Stimulated activated naive CD8-positive, alpha-beta T cell treated with anti-CD3 and anti-CD28 coated beads, Interleukin-15, amount 100 ng/mL, for 72 hours (primary cell): ENCODE measurements at regions not wholly inside any gene's neighbourhood (a gene's known extent, or its start where the extent isn't known, plus 50 kb on each side); places are given as distances from the start of the nearest gene placed in this dataset.
"Not testable (repeated sequence)": the region's sequence is repeated elsewhere in the genome, so short reads cannot be mapped to it uniquely, and the experiment has no call there.

Experiments
- ATAC-seq: fragments of 150-1000 bp; cut with Tn5 transposase; 2 replicates; pipeline ENCODE4 v1.10.0; 2021; ENCODE audit warnings: mild to moderate bottlenecking, moderate library complexity
- DNase-seq, 2 donors: peaks; one replicate each; pipeline ENCODE4 v3.0.0; 2021 to 2022
- H3K27ac Mint-ChIP-seq, 2 donors: one replicate each; pipeline ENCODE4 v1.8.0; 2022; ENCODE audit warnings: mild to moderate bottlenecking in 2 of 2, mixed read lengths in 2 of 2, moderate library complexity in 2 of 2
- H3K27me3 Mint-ChIP-seq: one replicate; pipeline ENCODE4 v1.8.0; 2022; ENCODE audit warnings: mixed read lengths
- H3K4me1 Mint-ChIP-seq: one replicate; pipeline ENCODE4 v1.8.0; 2022; ENCODE audit warnings: mild to moderate bottlenecking, mixed read lengths
- H3K4me3 Mint-ChIP-seq, 2 donors: one replicate each; pipeline ENCODE4 v1.8.0; 2022; ENCODE audit warnings: mild to moderate bottlenecking in 2 of 2, mixed read lengths in 2 of 2, moderate library complexity in 1 of 2
- H3K9me3 Mint-ChIP-seq, 2 donors: one replicate each; pipeline ENCODE4 v1.8.0; 2022; ENCODE audit warnings: mixed read lengths in 2 of 2

DNA sequence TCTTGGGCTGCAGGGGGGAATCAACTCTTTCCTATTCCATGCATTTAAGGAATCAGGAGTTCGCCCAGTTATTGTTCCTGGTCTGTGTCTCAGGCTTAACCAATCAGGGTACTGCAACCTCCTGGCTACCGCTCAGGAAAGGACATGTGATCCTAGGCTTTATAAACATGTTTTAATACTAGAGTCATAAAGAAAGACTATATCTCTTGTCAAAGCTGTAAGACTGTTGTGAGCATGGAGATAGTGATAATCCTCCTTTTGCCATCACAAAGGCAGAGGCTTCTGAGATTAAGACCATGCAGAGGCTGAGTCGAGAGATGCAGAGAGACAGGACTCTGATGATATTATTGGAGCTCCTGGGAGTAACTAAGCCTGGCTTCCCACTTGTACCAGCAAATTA, 137.0 kb downstream of the YIPF5 start:
- no peaks in the 10 kb centered on the region for H3K4me1 Mint-ChIP-seq
- DNase-seq (no peak), ATAC-seq (no peak)
- H3K9me3 Mint-ChIP-seq, result no peaks in the 10 kb centered on the region
- H3K27me3 Mint-ChIP-seq, result peaks cover 26% of the 10 kb centered on the region
- H3K27ac Mint-ChIP-seq, result no peak overlapping the region
- no peak overlapping the region for H3K4me3 Mint-ChIP-seq

DNA sequence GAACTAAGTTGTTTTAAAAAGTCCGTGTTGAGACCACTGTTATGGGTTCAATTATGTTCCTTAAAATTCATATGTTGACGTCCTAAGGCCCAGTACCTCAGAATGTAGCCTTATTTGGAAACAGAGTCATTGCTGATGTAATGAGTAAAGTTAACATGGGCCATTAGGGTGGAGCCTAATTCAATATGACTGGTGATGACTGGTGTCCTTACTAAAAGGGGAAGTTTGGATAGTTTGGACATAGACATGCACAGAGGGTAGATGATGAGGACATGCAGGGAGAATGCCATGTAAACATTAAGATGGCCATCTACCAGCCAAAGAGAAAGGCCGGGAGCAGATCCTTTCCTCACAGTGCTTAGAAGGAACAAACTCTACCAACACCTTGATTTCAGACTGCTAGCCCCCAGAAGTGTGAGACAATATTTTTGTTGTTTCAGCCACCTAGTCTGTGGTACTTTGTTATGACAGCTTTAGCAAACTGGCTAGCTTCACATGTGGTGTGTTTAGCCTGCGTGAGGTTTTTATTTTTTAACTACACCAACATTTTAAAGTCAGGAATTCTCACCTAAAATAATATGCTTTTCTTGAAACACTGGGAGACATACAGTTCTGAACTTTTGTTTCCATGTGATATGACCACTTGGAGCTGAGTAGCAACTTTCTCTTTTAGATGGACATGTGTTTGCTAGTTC, 135.3 kb downstream of the YIPF5 start:
- no peak for ATAC-seq
- no peak overlapping the region for H3K27ac Mint-ChIP-seq
- H3K4me1 Mint-ChIP-seq, result no peaks in the 10 kb centered on the region
- no peak for DNase-seq
- H3K9me3 Mint-ChIP-seq, result no peaks in the 10 kb centered on the region
- H3K27me3 Mint-ChIP-seq, result peaks cover 26% of the 10 kb centered on the region
- no peak overlapping the region for H3K4me3 Mint-ChIP-seq

DNA sequence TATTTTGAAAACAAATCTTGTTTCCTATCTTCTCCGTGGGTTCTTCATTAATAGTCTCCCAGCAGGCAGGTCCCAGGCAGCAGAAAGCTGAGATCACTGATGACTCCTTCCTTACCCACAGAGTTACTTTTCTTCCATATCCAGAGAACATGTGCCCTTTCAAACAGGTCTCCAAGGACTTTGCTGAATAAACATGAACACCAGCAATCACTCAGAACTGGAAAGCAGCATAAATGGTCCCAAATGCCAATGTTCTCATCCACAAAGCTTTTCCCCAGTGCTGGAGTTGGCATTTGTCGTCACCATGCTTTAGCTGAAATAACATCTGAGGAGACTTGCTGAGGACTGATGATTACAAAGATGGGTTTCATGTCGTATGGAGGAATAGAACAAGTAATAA, 134.0 kb downstream of the YIPF5 start:
- H3K4me3 Mint-ChIP-seq, result no peak overlapping the region
- no peaks in the 10 kb centered on the region for H3K9me3 Mint-ChIP-seq
- H3K4me1 Mint-ChIP-seq, result no peaks in the 10 kb centered on the region
- peaks cover 26% of the 10 kb centered on the region for H3K27me3 Mint-ChIP-seq
- no peak for DNase-seq
- no peak overlapping the region for H3K27ac Mint-ChIP-seq
- no peak for ATAC-seq

DNA sequence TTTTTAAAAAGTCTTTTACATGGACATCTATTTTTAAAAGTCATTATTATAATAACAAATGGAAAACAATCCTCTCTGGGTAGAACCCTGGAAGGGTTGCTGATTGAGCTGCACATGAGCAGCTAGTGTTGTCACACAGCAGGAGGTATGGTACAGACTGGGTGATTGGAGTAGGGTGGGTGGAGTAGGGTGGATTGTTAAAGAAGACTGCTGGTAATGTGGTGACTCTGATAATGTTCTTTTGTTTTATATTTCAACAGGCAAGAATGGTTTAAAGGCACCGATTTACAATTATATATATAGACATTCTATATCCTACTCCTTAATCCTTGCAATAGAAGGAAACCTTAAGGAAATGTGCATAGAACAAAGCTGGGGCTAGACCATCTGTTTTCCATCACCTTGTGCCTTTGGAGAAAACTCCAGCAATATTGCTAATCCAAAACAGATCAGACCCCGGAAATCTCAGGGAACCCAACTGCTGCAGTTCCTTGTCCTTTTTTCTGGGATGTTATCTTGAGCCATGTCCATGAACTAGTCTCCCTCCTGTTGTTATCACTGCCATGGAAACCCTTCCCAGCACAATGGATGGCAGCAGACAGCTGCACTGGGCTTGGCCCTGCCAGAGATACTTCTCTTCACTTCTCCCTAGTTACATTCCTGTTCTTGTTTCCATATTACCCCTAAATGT, 129.7 kb downstream of the YIPF5 start:
- H3K4me3 Mint-ChIP-seq, result no peak overlapping the region
- ATAC-seq, result no peak

DNA sequence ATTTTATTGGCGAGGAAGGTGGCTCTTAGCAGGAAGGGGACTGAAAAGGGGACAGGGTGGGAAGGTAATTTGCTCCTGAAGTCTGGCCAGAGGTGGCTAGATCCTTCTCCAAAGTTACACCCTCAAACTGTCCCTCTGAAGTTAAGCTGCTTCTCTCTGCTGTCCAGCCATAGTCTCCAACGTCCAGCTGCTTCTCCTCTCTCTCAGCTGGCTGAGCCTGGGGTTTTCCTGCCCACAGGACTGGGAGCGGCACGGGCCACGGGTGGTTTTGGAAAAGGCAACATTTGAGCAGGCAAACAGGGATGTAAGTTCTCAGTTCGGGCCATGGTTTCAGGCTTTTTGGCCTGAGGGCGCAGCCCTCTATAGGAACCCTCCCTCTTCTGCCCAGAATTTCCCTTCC, 128.3 kb downstream of the YIPF5 start:
- DNase-seq (no peak), ATAC-seq (no peak)
- Mint-ChIP-seq H3K9me3 (no peaks in the 10 kb centered on the region), H3K27ac (no peak overlapping the region), H3K27me3 (peaks cover 2% of the 10 kb centered on the region), H3K4me3 (no peak overlapping the region), H3K4me1 (no peaks in the 10 kb centered on the region)

More for the DNA sequence above, 129.7 kb downstream of the YIPF5 start:
- Mint-ChIP-seq H3K4me1 (no peaks in the 10 kb centered on the region), H3K27ac (no peak overlapping the region), H3K9me3 (no peaks in the 10 kb centered on the region), H3K27me3 (peaks cover 14% of the 10 kb centered on the region)
- no peak for DNase-seq

DNA sequence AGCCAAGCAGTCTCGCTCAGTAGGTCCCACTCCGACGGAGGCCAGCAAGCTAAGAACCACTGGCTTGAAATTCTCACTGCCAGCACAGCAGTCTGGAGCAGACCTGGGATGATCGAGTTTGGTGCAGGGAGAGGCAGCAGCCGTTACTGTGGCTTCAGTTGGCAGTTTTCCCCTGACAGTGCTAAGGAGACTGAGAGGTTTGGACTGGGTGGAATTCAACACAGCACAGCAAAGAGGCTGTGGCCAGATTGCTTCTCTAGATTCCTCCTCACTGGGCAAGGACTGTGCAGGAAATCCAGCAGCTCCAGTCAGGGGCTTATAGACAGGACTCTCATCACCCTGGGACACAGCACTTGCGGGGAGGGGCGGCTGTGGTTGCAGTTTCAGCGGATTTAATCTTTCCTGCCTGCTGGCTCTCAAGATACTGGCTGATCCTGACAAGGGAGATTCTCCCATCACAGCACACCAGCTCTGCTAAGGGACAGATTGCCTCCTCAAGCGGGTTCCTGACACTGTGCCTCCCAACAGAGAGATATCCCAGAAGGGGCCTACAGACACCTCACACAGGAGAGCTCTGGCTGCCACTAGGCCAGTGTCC, 122.1 kb downstream of the YIPF5 start:
- no peaks in the 10 kb centered on the region for H3K9me3 Mint-ChIP-seq
- H3K27me3 Mint-ChIP-seq, result peaks cover 13% of the 10 kb centered on the region
- no peak for ATAC-seq
- no peak overlapping the region for H3K27ac Mint-ChIP-seq
- no peak for DNase-seq
- H3K4me1 Mint-ChIP-seq, result no peaks in the 10 kb centered on the region
- H3K4me3 Mint-ChIP-seq, result no peak overlapping the region

DNA sequence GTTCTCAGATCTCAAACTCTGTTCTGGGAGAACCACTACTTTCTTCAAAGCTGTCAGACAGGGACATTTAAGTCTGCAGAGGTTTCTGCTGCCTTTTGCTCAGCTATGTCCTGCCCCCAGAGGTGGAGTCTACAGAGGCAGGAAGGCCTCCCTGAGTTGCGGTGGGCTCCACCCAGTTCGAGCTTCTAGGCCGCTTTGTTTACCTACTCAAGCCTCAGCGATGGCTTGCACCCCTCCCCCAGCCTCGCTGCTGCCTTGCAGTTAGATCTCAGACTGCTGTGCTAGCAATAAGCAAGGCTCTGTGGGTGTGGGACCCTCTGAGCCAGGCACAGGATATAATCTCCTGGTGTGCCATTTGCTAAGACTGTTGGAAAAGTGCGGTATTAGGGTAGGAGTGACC, 115.1 kb downstream of the YIPF5 start:
- not testable (repeated sequence) for DNase-seq, H3K4me1 Mint-ChIP-seq, H3K27ac Mint-ChIP-seq, H3K4me3 Mint-ChIP-seq, ATAC-seq
- Mint-ChIP-seq H3K27me3 (peaks cover 29% of the 10 kb centered on the region), H3K9me3 (peaks cover 17 to 23% of the 10 kb centered on the region in 2 donors)

DNA sequence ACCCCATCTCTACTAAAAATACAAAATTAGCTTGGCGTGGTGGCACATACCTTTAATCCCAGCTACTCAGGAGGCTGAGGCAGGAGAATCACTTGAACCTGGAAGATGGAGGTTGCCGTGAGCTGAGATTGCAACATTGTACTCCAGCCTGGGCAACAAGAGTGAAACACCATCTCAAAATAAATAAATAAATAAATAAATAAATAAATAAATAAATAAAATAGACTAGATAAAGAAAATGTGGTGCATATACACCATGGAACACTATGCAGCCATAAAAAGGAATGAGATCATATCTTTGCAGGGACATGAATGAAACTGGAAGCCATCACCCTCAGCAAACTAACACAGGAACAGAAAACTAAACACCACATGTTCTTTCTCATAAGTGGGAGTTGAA, 110.4 kb downstream of the YIPF5 start:
- DNase-seq, ATAC-seq, H3K4me1 Mint-ChIP-seq, H3K4me3 Mint-ChIP-seq, H3K27ac Mint-ChIP-seq: not testable (repeated sequence)
- Mint-ChIP-seq H3K27me3 (peaks cover 17% of the 10 kb centered on the region), H3K9me3 (peaks cover 23 to 29% of the 10 kb centered on the region in 2 donors)

DNA sequence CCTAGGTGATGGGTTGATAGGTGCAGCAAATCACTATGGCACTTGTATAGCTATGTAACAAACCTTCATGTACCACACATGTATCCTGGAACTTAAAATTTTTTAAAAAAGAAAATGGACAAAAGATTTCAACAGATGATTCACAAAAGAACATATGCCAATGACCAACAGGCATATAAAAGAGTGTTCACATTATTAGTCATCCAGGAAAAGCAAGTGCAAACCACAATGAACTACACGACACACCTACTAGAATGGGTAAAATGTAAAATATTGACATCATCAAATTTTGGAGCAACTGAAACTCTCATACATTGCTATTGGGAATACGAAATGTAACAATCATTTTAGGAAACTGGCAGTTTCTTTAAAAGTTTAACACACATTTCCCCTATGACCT, 109.9 kb downstream of the YIPF5 start:
- ATAC-seq (peak; percentile 39), DNase-seq (no peak)
- H3K9me3 Mint-ChIP-seq, result peaks cover 23 to 29% of the 10 kb centered on the region in 2 donors
- peaks cover 17% of the 10 kb centered on the region for H3K27me3 Mint-ChIP-seq
- no peak overlapping the region for H3K4me3 Mint-ChIP-seq
- no peak overlapping the region for H3K27ac Mint-ChIP-seq
- no peaks in the 10 kb centered on the region for H3K4me1 Mint-ChIP-seq

DNA sequence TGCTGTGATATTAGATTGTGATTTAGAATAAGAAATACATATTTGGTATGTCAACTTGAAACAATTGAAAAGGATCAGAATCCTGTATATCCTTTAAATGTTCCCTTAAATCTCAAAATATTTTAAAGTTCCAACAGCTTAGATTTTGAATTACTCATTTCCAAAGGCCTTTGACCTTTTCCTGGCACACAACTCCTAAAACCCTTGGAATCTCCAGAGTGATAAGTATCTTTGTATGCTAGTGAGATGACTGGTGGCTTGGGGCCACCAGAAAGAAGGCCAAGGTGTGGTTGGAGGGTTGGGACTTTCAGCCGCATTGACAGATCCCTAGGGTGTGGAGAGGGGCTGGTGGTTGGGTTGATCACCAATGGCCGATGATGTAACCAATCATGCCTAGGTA, 104.7 kb downstream of the YIPF5 start:
- H3K27me3 Mint-ChIP-seq, result no peaks in the 10 kb centered on the region
- H3K27ac Mint-ChIP-seq, result no peak overlapping the region
- ATAC-seq (no peak), DNase-seq (no peak)
- no peak overlapping the region for H3K4me3 Mint-ChIP-seq
- no peaks in the 10 kb centered on the region for H3K4me1 Mint-ChIP-seq
- peaks cover 1 to 8% of the 10 kb centered on the region in 2 donors for H3K9me3 Mint-ChIP-seq

DNA sequence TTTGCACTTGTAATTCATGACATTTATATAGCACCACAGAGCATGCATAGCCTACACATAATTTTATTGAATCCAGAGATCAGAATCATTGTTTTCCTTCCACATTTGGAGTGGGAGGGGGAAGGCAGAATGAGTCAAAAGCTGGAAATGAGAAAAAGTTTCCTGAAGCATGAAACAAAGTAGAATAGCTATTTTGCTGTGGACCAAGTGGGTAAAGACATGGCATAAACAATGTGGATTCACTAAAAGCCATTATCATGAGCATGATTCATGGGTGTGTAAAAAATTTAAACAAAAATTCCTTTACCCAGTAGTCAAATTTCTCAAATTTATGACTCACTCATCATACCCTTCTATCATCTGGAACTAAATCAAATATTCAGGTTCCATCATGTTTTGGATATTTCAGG, 97.9 kb downstream of the YIPF5 start:
- H3K4me3 Mint-ChIP-seq, result no peak overlapping the region
- H3K27ac Mint-ChIP-seq, result no peak overlapping the region
- H3K4me1 Mint-ChIP-seq, result no peaks in the 10 kb centered on the region
- ATAC-seq, result no peak
- H3K9me3 Mint-ChIP-seq, result peaks cover 9 to 10% of the 10 kb centered on the region in 2 donors
- DNase-seq, result no peak
- peaks cover 13% of the 10 kb centered on the region for H3K27me3 Mint-ChIP-seq

DNA sequence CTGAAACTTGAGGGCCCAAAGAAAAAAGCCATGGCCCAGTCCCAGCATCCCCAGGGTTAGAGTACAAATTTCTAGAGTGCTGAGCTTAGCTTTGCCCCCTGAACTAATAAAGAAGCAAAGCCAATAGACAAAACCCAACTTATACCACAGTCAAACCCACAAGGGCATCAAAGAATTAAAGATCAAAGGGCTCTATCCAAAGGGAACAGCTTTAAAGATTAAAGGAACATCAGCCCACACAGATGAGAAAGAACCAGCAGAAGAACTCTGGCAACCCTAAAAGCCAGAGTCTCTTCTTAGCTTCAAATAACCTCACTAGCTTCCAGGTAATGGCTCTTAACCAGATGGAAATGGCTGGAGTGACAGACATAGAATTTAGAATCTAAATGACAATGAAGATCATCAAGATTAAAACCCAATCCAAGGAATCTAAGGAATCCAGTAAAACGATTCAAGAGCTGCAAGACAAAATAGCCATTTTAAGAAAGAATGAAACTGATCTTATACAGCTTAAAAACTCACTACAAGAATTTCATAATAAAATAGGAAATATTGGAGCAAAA, 93.9 kb downstream of the YIPF5 start:
- DNase-seq (no peak), ATAC-seq (no peak)
- no peak overlapping the region for H3K27ac Mint-ChIP-seq
- peaks cover 10 to 20% of the 10 kb centered on the region in 2 donors for H3K9me3 Mint-ChIP-seq
- H3K27me3 Mint-ChIP-seq, result peaks cover 25% of the 10 kb centered on the region
- H3K4me1 Mint-ChIP-seq, result no peaks in the 10 kb centered on the region
- no peak overlapping the region for H3K4me3 Mint-ChIP-seq

DNA sequence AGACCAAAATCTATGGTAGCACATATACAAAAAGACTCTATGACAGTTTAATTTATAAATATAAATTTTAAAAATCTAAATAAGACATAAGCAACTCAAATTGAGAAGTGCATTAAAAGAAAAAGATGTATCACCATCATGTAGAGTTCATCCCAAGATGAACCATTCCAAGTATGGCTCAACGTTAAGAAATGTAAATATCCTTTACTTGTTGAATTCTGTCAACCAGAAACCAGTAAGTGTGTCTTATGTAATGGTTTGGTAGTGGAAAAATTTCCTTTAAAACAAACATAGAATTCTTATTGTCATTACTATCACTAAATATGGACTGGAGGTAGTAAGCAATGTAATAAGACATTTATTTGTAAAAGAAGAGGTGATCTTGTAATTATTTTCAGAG, 87.3 kb downstream of the YIPF5 start:
- ATAC-seq (no peak), DNase-seq (no peak)
- peaks cover 7% of the 10 kb centered on the region for H3K27me3 Mint-ChIP-seq
- H3K4me1 Mint-ChIP-seq, result no peaks in the 10 kb centered on the region
- H3K9me3 Mint-ChIP-seq, result peaks cover 5 to 21% of the 10 kb centered on the region in 2 donors
- no peak overlapping the region for H3K4me3 Mint-ChIP-seq
- H3K27ac Mint-ChIP-seq, result no peak overlapping the region

DNA sequence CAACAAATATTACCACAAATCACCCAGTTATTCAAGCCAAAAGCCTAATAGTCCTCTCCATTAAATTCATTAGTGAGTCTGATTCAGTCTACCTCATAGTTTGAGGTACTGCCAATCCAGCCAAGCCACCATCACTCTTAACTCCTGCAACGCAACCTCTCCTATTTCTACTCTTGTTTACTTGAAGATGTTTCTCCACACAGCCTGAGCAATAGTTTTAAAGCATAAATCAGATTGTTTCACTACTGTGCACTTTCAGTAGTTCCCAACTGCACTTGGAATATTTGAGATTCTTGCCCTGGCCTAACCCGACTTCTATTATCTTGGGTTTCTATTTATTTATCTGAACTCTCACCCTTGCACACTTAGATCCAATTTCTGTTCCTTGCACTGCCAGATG, 85.5 kb downstream of the YIPF5 start:
- H3K9me3 Mint-ChIP-seq, result peaks cover 5 to 17% of the 10 kb centered on the region in 2 donors
- DNase-seq (no peak), ATAC-seq (no peak)
- H3K27me3 Mint-ChIP-seq, result no peaks in the 10 kb centered on the region
- H3K27ac Mint-ChIP-seq, result no peak overlapping the region
- H3K4me3 Mint-ChIP-seq, result no peak overlapping the region
- no peaks in the 10 kb centered on the region for H3K4me1 Mint-ChIP-seq

DNA sequence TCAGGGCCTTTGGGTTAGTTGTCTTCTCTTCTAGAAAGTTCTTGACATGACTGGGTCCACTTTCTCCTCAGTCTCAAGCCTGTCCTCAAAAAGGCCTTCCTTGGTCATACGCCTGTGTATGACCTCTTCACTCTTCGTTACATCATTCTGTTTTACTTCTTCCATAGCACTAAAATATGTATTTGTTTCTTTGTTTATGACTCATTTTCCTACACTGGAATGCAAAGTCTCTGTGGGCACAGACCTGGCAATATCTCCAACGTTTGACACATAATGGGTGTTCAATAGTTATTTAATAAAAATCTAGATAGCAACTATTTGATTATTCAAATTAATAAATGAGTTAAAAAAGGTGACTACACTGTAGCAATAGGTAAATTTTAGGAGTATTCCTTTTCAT, 85.1 kb downstream of the YIPF5 start:
- H3K4me3 Mint-ChIP-seq, result no peak overlapping the region
- no peak overlapping the region for H3K27ac Mint-ChIP-seq
- no peak for ATAC-seq
- peaks cover 5 to 17% of the 10 kb centered on the region in 2 donors for H3K9me3 Mint-ChIP-seq
- no peak for DNase-seq
- H3K27me3 Mint-ChIP-seq, result no peaks in the 10 kb centered on the region
- H3K4me1 Mint-ChIP-seq, result no peaks in the 10 kb centered on the region

DNA sequence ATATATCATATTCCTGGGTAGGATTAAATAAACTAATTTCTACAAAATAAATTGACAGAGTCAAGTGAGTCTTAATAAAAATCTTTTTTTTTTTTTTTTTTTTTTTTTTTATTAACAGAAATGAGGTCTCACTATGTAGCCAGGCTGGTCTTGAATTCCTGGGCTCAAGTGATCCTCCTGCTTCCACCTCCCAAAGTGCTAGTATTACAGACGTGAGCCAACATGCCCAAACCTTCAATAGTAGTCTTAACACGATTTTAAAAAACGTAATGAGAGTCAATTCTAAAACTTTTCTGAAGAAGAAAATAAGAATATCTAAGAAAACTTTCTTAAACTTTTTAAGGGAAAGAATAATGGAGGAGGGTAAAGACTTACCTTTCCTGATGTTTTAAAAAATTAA, 84.2 kb downstream of the YIPF5 start:
- Mint-ChIP-seq H3K27ac (no peak overlapping the region), H3K27me3 (no peaks in the 10 kb centered on the region), H3K9me3 (peaks cover 5 to 11% of the 10 kb centered on the region in 2 donors), H3K4me1 (no peaks in the 10 kb centered on the region), H3K4me3 (no peak overlapping the region)
- ATAC-seq (no peak), DNase-seq (no peak)
